ENCODE measurements at regions not wholly inside any gene's neighbourhood (a gene's known extent, or its start where the extent isn't known, plus 50 kb on each side); places are given as distances from the start of the nearest gene placed in this dataset.

- no peak for TF ChIP-seq CTCF (IDR thresholded peaks at IDR 0.05)
- no peak for TF ChIP-seq POLR2AphosphoS5 (IDR thresholded peaks at IDR 0.05)
Measured at GRCh38 chr3:197353867-197354567, 55.6 kb upstream of the DLG1 start.
